H1 (cell line): ENCODE measurements at regions not wholly inside any gene's neighbourhood (a gene's known extent, or its start where the extent isn't known, plus 50 kb on each side); places are given as distances from the start of the nearest gene placed in this dataset.

Experiments
- CTCF ChIA-PET: fragments of 300-600 bp; sonication (Branson Sonifier 250); formaldehyde crosslinking; loops from one replicate; lab custom pipeline; 2021; ENCODE audit not compliant: partially characterized antibody; lab: Charles Lee
- POLR2A ChIA-PET: fragments of 300-600 bp; sonication (Branson Sonifier 250); formaldehyde crosslinking; loops from one replicate; lab custom pipeline; 2021; ENCODE audit warnings: inconsistent platforms; ENCODE audit not compliant: partially characterized antibody; lab: Charles Lee
- DNase-seq, 2 experiments: peaks; one replicate each; pipeline versions ENCODE4 v3.0.0 to v3.0.0-alpha.2; 2010 to 2022; ENCODE audit warnings: low spot score in 2 of 2, low read depth in 1 of 2, mixed read lengths in 1 of 2
- FAIRE-seq: peaks from 2 replicates; lab custom pipeline; 2011; peaks lifted over from hg19 to GRCh38; lab: Jason Lieb, UNC
- H2AFZ ChIP-seq: 2 replicates; pipeline ENCODE4 v1.8.1; 2012; ENCODE audit warnings: low read length, inconsistent platforms
- H2AK5ac ChIP-seq: 2 replicates; pipeline ENCODE4 v1.6.1; 2013; ENCODE audit warnings: low read depth, low read length
- H2BK120ac ChIP-seq: replicated peaks from 2 replicates; pipeline ENCODE3; 2013; ENCODE audit warnings: low read depth, low read length, inconsistent platforms
- H2BK12ac ChIP-seq: 2 replicates; pipeline ENCODE4 v1.6.1; 2013; ENCODE audit warnings: low read depth, low read length
- H2BK15ac ChIP-seq: 2 replicates; pipeline ENCODE4 v1.6.1; 2013; ENCODE audit warnings: low read length
- H2BK20ac ChIP-seq: 2 replicates; pipeline ENCODE4 v1.6.1; 2013; ENCODE audit warnings: low read length
- H2BK5ac ChIP-seq: 2 replicates; pipeline ENCODE4 v1.6.1; 2013; ENCODE audit warnings: low read depth, low read length
- H3K14ac ChIP-seq: 2 replicates; pipeline ENCODE4 v1.6.1; 2013; ENCODE audit warnings: inconsistent platforms; ENCODE audit not compliant: insufficient read length
- H3K18ac ChIP-seq: 2 replicates; pipeline ENCODE4 v1.6.1; 2013; ENCODE audit warnings: low read length; ENCODE audit errors: extremely low read depth
- H3K23ac ChIP-seq: 2 replicates; pipeline ENCODE4 v1.6.1; 2013; ENCODE audit warnings: inconsistent platforms; ENCODE audit not compliant: insufficient read length
- H3K23me2 ChIP-seq: 2 replicates; pipeline ENCODE4 v1.6.1; 2013; ENCODE audit warnings: low read depth, low read length
- H3K27ac ChIP-seq: 2 replicates; pipeline ENCODE4 v1.6.1; 2011; ENCODE audit warnings: low read depth, low read length, inconsistent platforms
- H3K27me3 ChIP-seq, 4 experiments: replicated peaks in 1 of 4; 1 replicate in 1 of 4; 2 replicates in 3 of 4; pipeline versions ENCODE4 v1.6.1 to v1.8.1; 2011 to 2013; ENCODE audit warnings: low read length in 3 of 4, mild to moderate bottlenecking in 3 of 4, inconsistent platforms in 2 of 4, mixed read lengths in 2 of 4, moderate library complexity in 1 of 4; ENCODE audit not compliant: control insufficient read depth in 3 of 4, insufficient read depth in 3 of 4; ENCODE audit errors: extremely low read depth in 1 of 4
- H3K36me3 ChIP-seq, 4 experiments: 2 replicates each; pipeline versions ENCODE4 v1.6.1 to v1.8.1; 2011 to 2013; ENCODE audit warnings: mild to moderate bottlenecking in 4 of 4, low read length in 3 of 4, moderate library complexity in 2 of 4, control low read depth in 1 of 4, inconsistent platforms in 1 of 4; ENCODE audit not compliant: insufficient read depth in 4 of 4, control insufficient read depth in 2 of 4
- H3K4ac ChIP-seq: replicated peaks from 2 replicates; pipeline ENCODE3; 2013; ENCODE audit warnings: low read length, low read depth, mixed read lengths, inconsistent platforms; ENCODE audit not compliant: insufficient read length
- H3K4me1 ChIP-seq, 4 experiments: replicated peaks in 1 of 4; 1 replicate in 1 of 4; 2 replicates in 3 of 4; pipeline versions ENCODE4 v1.6.1 to v1.8.1; 2011 to 2013; ENCODE audit warnings: low read length in 3 of 4, inconsistent platforms in 2 of 4, mixed read lengths in 1 of 4; ENCODE audit not compliant: insufficient read depth in 4 of 4, control insufficient read depth in 3 of 4
- H3K4me2 ChIP-seq, 2 experiments: 2 replicates each; pipeline versions ENCODE4 v1.6.1 to v1.8.1; 2011 to 2013; ENCODE audit warnings: low read depth in 2 of 2, low read length in 2 of 2, control low read depth in 1 of 2, inconsistent platforms in 1 of 2, mild to moderate bottlenecking in 1 of 2; ENCODE audit not compliant: insufficient read depth in 1 of 2
- H3K4me3 ChIP-seq, 4 experiments: fragments of 200-600, 300-600 bp in 1 of 4; sonication (generic), shearing (Covaris generic), sonication (Bioruptor Twin) in 1 of 4; 2 replicates each; pipeline versions ENCODE4 v1.5.1 to v1.8.1; 2011 to 2016; ENCODE audit warnings: low read length in 4 of 4, low read depth in 3 of 4, control low read depth in 2 of 4, inconsistent platforms in 2 of 4, mild to moderate bottlenecking in 2 of 4, mixed read lengths in 1 of 4, moderate library complexity in 1 of 4; ENCODE audit not compliant: insufficient read depth in 2 of 4; ENCODE audit errors: extremely low read depth in 1 of 4
- H3K56ac ChIP-seq: replicated peaks from 2 replicates; pipeline ENCODE3; 2013; ENCODE audit warnings: low read depth, mild to moderate bottlenecking, mixed read lengths, low read length, inconsistent platforms; ENCODE audit not compliant: insufficient read length
- H3K79me1 ChIP-seq: 2 replicates; pipeline ENCODE4 v1.6.1; 2013; ENCODE audit warnings: low read depth, low read length, control low read depth
- H3K79me2 ChIP-seq, 2 experiments: 2 replicates each; pipeline versions ENCODE4 v1.6.1 to v1.8.1; 2012 to 2013; ENCODE audit warnings: low read length in 2 of 2, mild to moderate bottlenecking in 2 of 2, inconsistent platforms in 1 of 2; ENCODE audit not compliant: insufficient read depth in 2 of 2, control insufficient read depth in 1 of 2
- H3K9ac ChIP-seq, 4 experiments: replicated peaks in 1 of 4; 1 replicate in 1 of 4; 2 replicates in 3 of 4; pipeline versions ENCODE4 v1.6.1 to v1.8.1; 2011 to 2013; ENCODE audit warnings: low read depth in 3 of 4, low read length in 3 of 4, control low read depth in 2 of 4, mild to moderate bottlenecking in 2 of 4, moderate library complexity in 2 of 4, inconsistent platforms in 1 of 4; ENCODE audit errors: extremely low read depth in 1 of 4
- H3K9me3 ChIP-seq, 2 experiments: 2 replicates each; pipeline versions ENCODE4 v1.6.1 to v1.8.1; 2012 to 2013; ENCODE audit warnings: mild to moderate bottlenecking in 2 of 2, moderate library complexity in 2 of 2, control low read depth in 1 of 2, inconsistent platforms in 1 of 2, low read depth in 1 of 2, low read length in 1 of 2, mixed read lengths in 1 of 2; ENCODE audit not compliant: insufficient read depth in 2 of 2
- H4K20me1 ChIP-seq, 2 experiments: replicated peaks in 1 of 2; 2 replicates each; pipeline versions ENCODE3 to v1.8.1; 2011 to 2013; ENCODE audit warnings: inconsistent platforms in 2 of 2, low read length in 2 of 2, mild to moderate bottlenecking in 1 of 2; ENCODE audit not compliant: insufficient read depth in 2 of 2, control insufficient read depth in 1 of 2
- H4K5ac ChIP-seq: 2 replicates; pipeline ENCODE4 v1.6.1; 2013; ENCODE audit warnings: low read length, low read depth, mixed read lengths, inconsistent platforms; ENCODE audit not compliant: insufficient read length
- H4K8ac ChIP-seq: 2 replicates; pipeline ENCODE4 v1.8.0; 2013; ENCODE audit warnings: mild to moderate bottlenecking, moderate library complexity, low read length, inconsistent platforms; ENCODE audit not compliant: insufficient read depth; ENCODE audit errors: extremely low read depth
- H4K91ac ChIP-seq: replicated peaks from 2 replicates; pipeline ENCODE3; 2013; ENCODE audit warnings: low read length, mixed read lengths, inconsistent platforms; ENCODE audit not compliant: insufficient read length
- CEBPB ChIP-seq: IDR thresholded peaks from 2 replicates; pipeline ENCODE4 v1.6.1; 2012; ENCODE audit warnings: low read depth, low read length
- FOSL1 ChIP-seq: IDR thresholded peaks from 2 replicates; pipeline ENCODE4 v1.6.1; 2011; ENCODE audit warnings: mild to moderate bottlenecking, low read depth, low read length, moderate library complexity; ENCODE audit not compliant: insufficient read depth
- POLR2AphosphoS5 ChIP-seq: IDR thresholded peaks from 2 replicates; pipeline ENCODE4 v1.6.1; 2011; ENCODE audit warnings: low read depth, low read length
- RAD21 ChIP-seq, 2 experiments: IDR thresholded peaks in 1 of 2; conservative IDR thresholded peaks in 1 of 2; 2 replicates each; pipeline ENCODE4 v1.6.1; 2011; ENCODE audit warnings: low read depth in 2 of 2, low read length in 2 of 2, improper control_type of control experiment in 1 of 2, inconsistent platforms in 1 of 2, mild to moderate bottlenecking in 1 of 2, moderate library complexity in 1 of 2
- SUZ12 ChIP-seq: fragments of 200-600 bp; sonication (generic); IDR thresholded peaks from 2 replicates; pipeline ENCODE4 v1.6.1; 2012; ENCODE audit warnings: mild to moderate bottlenecking, inconsistent platforms, low read length, moderate library complexity, mixed read lengths
- whole genome bisulfite sequencing, 2 experiments: shearing (Covaris generic) in 1 of 2; methylation state at CpG; one replicate each; pipeline versions ENCODE4 v1.1.6 to v1.1.7; 2013 to 2015; ENCODE audit warnings: low lambda C conversion rate in 2 of 2, mixed read lengths in 2 of 2, inconsistent platforms in 1 of 2, low coverage in 1 of 2, missing lambda C conversion rate in 1 of 2; ENCODE audit not compliant: insufficient replicate concordance in 2 of 2, insufficient coverage in 1 of 2, insufficient read length in 1 of 2; ENCODE audit errors: extremely low coverage in 1 of 2, missing lambda C conversion rate in 1 of 2; 5-methylcytosine and 5-hydroxymethylcytosine counted together
- TF ChIP-seq, protein P1 (sequence below), 3 experiments: IDR thresholded peaks; 1 replicate in 2 of 3; 2 replicates in 1 of 3; pipeline versions ENCODE4 v1.5.1 to v1.6.1; 2011; ENCODE audit warnings: low read length in 3 of 3, mild to moderate bottlenecking in 3 of 3, inconsistent platforms in 2 of 3, low read depth in 1 of 3, moderate library complexity in 1 of 3; ENCODE audit not compliant: insufficient read depth in 1 of 3; ENCODE audit errors: control extremely low read depth in 1 of 3

GRCh38 chr12:46933947-46934346, 108.2 kb upstream of the SLC38A4 start:
- POLR2A ChIA-PET, result interaction anchor here (1.5 kb wide), 1 partner anchor 259 kb away, joined by 4 read pairs; no protein-coding TSS in a partner anchor
- no peak overlapping the region for H2BK20ac ChIP-seq
- DNase-seq, result no peak

More at GRCh38 chr12:46933947-46934346, 108.2 kb upstream of the SLC38A4 start:
- Histone ChIP-seq H3K4me2 (no peak overlapping the region), H3K4ac (no peak overlapping the region), H3K36me3 (no peaks in the 10 kb centered on the region), H2AK5ac (no peak overlapping the region), H2AFZ (no peak overlapping the region), H3K9me3 (no peaks in the 10 kb centered on the region), H3K18ac (no peak overlapping the region), H2BK5ac (no peak overlapping the region), H4K5ac (no peak overlapping the region), H2BK15ac (no peak overlapping the region), H3K79me1 (no peaks in the 10 kb centered on the region), H3K79me2 (no peaks in the 10 kb centered on the region), H4K20me1 (no peaks in the 10 kb centered on the region), H4K8ac (no peak overlapping the region), H3K23me2 (no peaks in the 10 kb centered on the region), H3K9ac (no peak overlapping the region), H3K27me3 (no peaks in the 10 kb centered on the region), H2BK12ac (no peak overlapping the region), H3K14ac (no peak overlapping the region), H2BK120ac (no peak overlapping the region), H3K56ac (no peak overlapping the region), H3K23ac (no peak overlapping the region), H4K91ac (no peak overlapping the region), H3K4me3 (no peak overlapping the region), H3K4me1 (no peaks in the 10 kb centered on the region), H3K27ac (no peak overlapping the region)
- FAIRE-seq, result peak; percentile 69
- TF ChIP-seq FOSL1 (no peak), CEBPB (no peak), SUZ12 (no peak), RAD21 (IDR thresholded peaks at IDR 0.05 in 1 of 2, conservative IDR thresholded peaks at IDR 0.05 in 1 of 2; ENCODE audit: low read depth in 2 of 2, low read length in 2 of 2) (peak; percentile 79 to 81), POLR2AphosphoS5 (no peak)
- TF ChIP-seq, protein P1, sequence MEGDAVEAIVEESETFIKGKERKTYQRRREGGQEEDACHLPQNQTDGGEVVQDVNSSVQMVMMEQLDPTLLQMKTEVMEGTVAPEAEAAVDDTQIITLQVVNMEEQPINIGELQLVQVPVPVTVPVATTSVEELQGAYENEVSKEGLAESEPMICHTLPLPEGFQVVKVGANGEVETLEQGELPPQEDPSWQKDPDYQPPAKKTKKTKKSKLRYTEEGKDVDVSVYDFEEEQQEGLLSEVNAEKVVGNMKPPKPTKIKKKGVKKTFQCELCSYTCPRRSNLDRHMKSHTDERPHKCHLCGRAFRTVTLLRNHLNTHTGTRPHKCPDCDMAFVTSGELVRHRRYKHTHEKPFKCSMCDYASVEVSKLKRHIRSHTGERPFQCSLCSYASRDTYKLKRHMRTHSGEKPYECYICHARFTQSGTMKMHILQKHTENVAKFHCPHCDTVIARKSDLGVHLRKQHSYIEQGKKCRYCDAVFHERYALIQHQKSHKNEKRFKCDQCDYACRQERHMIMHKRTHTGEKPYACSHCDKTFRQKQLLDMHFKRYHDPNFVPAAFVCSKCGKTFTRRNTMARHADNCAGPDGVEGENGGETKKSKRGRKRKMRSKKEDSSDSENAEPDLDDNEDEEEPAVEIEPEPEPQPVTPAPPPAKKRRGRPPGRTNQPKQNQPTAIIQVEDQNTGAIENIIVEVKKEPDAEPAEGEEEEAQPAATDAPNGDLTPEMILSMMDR (IDR thresholded peaks at IDR 0.05; ENCODE audit: control extremely low read depth in 1 of 3, insufficient read depth in 1 of 3, low read depth in 1 of 3, low read length in 3 of 3), result peak in 2 of 3 experiments; percentile 35 to 57; a peak in 2 of 4 replicates
- CTCF ChIA-PET, result interaction anchor here (0.6 to 3.2 kb wide), 16 partner anchors 10 to 911 kb away, joined by 3 to 22 read pairs (median 4); no protein-coding TSS in a partner anchor
- 78% methylated on average over 1 of the region's 1 CpG; no CpG with 5 or more reads in 1 of the 2 experiments for WGBS, 2 experiments
